OCI-M1 (cell line): ENCODE measurements at regions not wholly inside any gene's neighbourhood (a gene's known extent, or its start where the extent isn't known, plus 50 kb on each side); places are given as distances from the start of the nearest gene placed in this dataset.

Experiments
- DNase-seq: peaks from one replicate; lab custom pipeline; 2025; lab: John Stamatoyannopoulos, UW

GRCh38 chr14:101179691-101180211, 276.2 kb upstream of the RTL1 start:
- no peak for DNase-seq

- DNase-seq = no peak
Measured at GRCh38 chr14:101181446-101182313, 278.2 kb upstream of the RTL1 start.

- no peak for DNase-seq
Measured at GRCh38 chr14:101182476-101182875, 279.0 kb upstream of the RTL1 start.

- no peak for DNase-seq
Measured at GRCh38 chr14:101183376-101184103, 280.0 kb upstream of the RTL1 start.

- DNase-seq = no peak
Measured at GRCh38 chr14:101184104-101184455, 280.6 kb upstream of the RTL1 start.

- DNase-seq = no peak
Measured at GRCh38 chr14:101184572-101184971, 281.1 kb upstream of the RTL1 start.

- DNase-seq = no peak
Measured at GRCh38 chr14:101185073-101185835, 281.7 kb upstream of the RTL1 start.

GRCh38 chr14:101185946-101186345, 282.4 kb upstream of the RTL1 start:
- DNase-seq = no peak

- no peak for DNase-seq
Measured at GRCh38 chr14:101186544-101186943, 283.0 kb upstream of the RTL1 start.

GRCh38 chr14:101186992-101187815, 283.7 kb upstream of the RTL1 start:
- no peak for DNase-seq

GRCh38 chr14:101187816-101188570, 284.5 kb upstream of the RTL1 start:
- no peak for DNase-seq

GRCh38 chr14:101188571-101188915, 285.0 kb upstream of the RTL1 start:
- no peak for DNase-seq

- DNase-seq = no peak
Measured at GRCh38 chr14:101189266-101189665, 285.7 kb upstream of the RTL1 start.

GRCh38 chr14:101189962-101190560, 286.5 kb upstream of the RTL1 start:
- no peak for DNase-seq

GRCh38 chr14:101191101-101191720, 287.7 kb upstream of the RTL1 start:
- DNase-seq = no peak

- no peak for DNase-seq
Measured at GRCh38 chr14:101191721-101192660, 288.5 kb upstream of the RTL1 start.

- DNase-seq = no peak
Measured at GRCh38 chr14:101192661-101193000, 289.1 kb upstream of the RTL1 start.

GRCh38 chr14:101193106-101193844, 289.8 kb upstream of the RTL1 start:
- no peak for DNase-seq
